ENCODE measurements at regions not wholly inside any gene's neighbourhood (a gene's known extent, or its start where the extent isn't known, plus 50 kb on each side); places are given as distances from the start of the nearest gene placed in this dataset.
"Not testable (repeated sequence)": the region's sequence is repeated elsewhere in the genome, so short reads cannot be mapped to it uniquely, and the experiment has no call there.

DNA sequence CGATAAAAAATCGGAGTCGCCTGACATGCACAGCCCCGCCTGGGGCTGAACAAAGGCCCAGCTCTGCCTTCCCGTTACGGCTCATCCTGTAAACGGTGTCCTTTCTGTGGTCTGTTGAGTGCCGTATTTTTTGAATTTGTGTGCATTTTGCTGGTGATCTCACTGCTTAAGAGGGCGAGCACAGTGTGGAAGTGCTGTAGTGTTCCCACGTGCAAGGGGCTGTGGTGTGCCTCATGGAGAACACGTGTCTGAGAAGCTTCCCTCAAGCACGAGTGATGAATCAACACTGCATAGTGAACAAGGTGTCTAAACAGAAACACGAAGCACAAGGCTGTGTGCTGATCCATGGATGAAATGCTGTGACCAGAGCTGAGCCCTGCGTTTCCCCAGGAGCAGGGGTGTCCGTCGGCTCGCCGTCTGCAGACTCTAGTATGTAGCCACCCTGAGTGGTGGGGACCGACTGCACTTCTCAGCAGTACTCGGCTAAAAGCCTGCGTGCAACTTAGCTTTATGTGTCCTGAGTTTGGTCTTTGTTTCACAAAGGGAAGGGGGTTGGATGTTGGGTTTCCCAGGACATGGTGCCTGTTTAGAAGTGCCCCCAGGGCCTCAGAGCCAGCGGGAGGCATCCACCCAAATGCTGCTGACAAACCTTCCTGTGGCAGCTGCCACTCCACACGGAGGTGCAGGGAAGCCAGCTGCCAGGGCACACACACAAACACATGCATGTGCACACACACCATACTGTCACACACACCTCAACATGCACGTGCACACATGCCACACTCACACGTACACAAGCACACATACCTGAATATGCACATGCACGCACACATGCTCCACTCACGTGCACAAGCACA lies 77.2 kb upstream of the IRX4 start:
- no peaks in the 10 kb centered on the region for H3K9me3 Mint-ChIP-seq
- no peaks in the 10 kb centered on the region for H3K36me3 Mint-ChIP-seq (ENCODE audit: low read depth)
- H3K27ac Mint-ChIP-seq, result no peak overlapping the region
- H3K4me1 Mint-ChIP-seq, result no peaks in the 10 kb centered on the region
- H3K27me3 Mint-ChIP-seq, result no peaks in the 10 kb centered on the region
- H3K4me3 Mint-ChIP-seq, result no peak overlapping the region
- intact Hi-C loops (cut with micrococcal nuclease), result no loop called here
- no peak for DNase-seq

DNA sequence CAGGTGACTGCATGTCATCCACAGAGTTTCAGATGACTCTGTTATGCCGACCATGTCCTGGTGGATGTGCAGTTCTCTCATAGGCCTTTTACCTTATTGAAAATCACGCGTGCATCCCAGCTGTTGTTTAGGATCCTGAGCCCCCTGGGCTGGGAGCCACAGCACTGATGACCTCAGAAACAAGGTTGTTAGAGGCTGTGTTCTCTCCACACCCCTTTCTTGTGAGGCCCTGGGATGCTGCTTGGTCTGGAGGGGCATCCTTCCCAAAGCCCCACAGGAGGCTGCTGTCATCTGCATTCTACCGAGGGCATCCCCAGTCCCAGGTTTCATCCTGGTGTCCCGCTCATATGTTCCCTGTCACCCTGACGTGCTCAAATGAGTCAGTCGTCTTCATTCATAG lies 76.5 kb upstream of the IRX4 start:
- H3K9me3 Mint-ChIP-seq, result no peaks in the 10 kb centered on the region
- H3K27me3 Mint-ChIP-seq, result no peaks in the 10 kb centered on the region
- intact Hi-C loops (cut with micrococcal nuclease), result no loop called here
- H3K4me1 Mint-ChIP-seq, result no peaks in the 10 kb centered on the region
- H3K27ac Mint-ChIP-seq, result no peak overlapping the region
- H3K4me3 Mint-ChIP-seq, result no peak overlapping the region
- H3K36me3 Mint-ChIP-seq (ENCODE audit: low read depth), result no peaks in the 10 kb centered on the region
- no peak for DNase-seq

DNA sequence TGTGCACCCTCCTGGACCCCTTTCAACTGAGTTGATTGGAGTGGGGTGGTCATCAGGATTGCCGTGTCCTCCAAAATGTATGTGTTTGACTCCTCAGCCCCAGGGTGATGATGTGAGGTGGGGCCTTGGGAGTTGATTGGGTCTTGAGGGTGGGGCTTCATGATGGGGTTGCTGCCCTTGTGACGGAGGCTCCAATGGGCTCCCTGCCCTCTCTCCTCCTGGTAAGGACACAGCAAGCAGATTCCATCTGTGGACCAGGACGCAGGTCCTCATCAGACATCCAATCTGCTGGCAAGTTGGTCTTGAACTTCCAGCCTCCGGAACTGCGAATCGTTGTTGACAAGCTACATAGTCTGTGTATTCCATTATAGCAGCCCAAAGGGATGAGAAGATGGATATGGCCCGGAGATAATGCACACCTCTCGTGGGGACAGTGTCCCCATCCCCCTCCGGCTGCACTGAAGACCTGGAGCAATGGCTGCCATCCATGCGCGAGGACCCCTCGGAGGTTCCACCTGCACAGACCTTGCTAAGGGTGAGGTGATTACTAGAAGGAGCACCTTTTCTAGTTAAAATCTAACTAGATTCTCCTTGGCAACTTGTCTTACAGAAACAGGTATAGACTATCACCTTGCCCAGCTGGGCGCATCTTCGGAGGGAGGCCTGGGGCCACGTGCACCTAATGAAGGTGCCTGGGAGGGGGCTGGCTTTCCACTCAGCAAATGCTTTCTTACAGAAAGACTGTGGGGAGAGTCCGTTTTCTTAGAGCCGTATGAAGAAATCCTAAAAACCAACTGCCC lies 75.7 kb upstream of the IRX4 start:
- H3K27me3 Mint-ChIP-seq, result peaks cover under 1% of the 10 kb centered on the region
- no peak overlapping the region for H3K4me3 Mint-ChIP-seq
- no peak overlapping the region for H3K27ac Mint-ChIP-seq
- H3K4me1 Mint-ChIP-seq, result no peaks in the 10 kb centered on the region
- no peaks in the 10 kb centered on the region for H3K9me3 Mint-ChIP-seq
- intact Hi-C loops (cut with micrococcal nuclease), result no loop called here
- DNase-seq, result no peak
- no peaks in the 10 kb centered on the region for H3K36me3 Mint-ChIP-seq (ENCODE audit: low read depth)

DNA sequence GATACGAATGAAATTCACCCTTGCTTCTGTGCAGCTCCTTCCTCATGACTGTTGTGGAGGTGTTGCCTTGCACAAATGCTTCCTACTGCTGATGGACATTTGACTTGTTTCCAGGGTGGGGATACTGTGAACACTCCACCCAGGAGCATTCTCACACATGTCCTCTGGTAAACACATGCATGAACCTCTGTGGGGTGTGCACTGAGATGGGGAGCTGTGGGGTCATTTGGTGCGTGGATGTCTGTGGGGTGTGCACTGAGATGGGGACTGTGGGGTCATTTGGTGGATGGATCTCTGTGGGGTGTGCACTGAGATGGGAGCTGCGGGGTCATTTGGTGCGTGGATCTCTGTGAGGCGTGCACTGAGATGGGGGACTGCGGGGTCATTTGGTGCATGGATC lies 72.9 kb upstream of the IRX4 start:
- H3K27me3 Mint-ChIP-seq, result peaks cover 2% of the 10 kb centered on the region
- H3K4me1 Mint-ChIP-seq, result no peaks in the 10 kb centered on the region
- intact Hi-C loops (cut with micrococcal nuclease), result no loop called here
- H3K4me3 Mint-ChIP-seq, result no peak overlapping the region
- H3K9me3 Mint-ChIP-seq, result no peaks in the 10 kb centered on the region
- H3K36me3 Mint-ChIP-seq (ENCODE audit: low read depth), result no peaks in the 10 kb centered on the region
- H3K27ac Mint-ChIP-seq, result no peak overlapping the region
- DNase-seq, result no peak

DNA sequence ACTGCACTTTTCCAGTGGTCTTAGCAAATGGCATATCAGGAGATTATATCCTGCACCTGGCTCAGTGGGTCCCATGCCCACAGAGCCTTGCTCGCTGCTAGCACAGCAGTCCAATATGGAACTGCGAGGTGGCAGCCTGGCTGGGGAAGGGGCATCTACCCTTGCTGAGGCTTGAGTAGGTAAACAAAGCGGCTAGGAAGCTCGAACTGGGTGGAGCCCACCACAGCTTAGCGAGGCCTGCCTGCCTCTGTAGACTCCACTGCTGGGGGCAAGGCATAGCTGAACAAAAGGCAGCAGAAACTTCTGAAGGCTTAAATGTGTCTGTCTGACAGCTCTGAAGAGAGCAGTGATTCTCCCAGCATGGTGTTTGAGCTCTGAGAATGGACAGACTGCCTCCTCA lies 71.0 kb upstream of the IRX4 start:
- H3K4me1 Mint-ChIP-seq; H3K4me3 Mint-ChIP-seq; H3K9me3 Mint-ChIP-seq; H3K36me3 Mint-ChIP-seq (ENCODE audit: low read depth); DNase-seq; H3K27me3 Mint-ChIP-seq; intact Hi-C loops (cut with micrococcal nuclease); H3K27ac Mint-ChIP-seq: not testable (repeated sequence)

DNA sequence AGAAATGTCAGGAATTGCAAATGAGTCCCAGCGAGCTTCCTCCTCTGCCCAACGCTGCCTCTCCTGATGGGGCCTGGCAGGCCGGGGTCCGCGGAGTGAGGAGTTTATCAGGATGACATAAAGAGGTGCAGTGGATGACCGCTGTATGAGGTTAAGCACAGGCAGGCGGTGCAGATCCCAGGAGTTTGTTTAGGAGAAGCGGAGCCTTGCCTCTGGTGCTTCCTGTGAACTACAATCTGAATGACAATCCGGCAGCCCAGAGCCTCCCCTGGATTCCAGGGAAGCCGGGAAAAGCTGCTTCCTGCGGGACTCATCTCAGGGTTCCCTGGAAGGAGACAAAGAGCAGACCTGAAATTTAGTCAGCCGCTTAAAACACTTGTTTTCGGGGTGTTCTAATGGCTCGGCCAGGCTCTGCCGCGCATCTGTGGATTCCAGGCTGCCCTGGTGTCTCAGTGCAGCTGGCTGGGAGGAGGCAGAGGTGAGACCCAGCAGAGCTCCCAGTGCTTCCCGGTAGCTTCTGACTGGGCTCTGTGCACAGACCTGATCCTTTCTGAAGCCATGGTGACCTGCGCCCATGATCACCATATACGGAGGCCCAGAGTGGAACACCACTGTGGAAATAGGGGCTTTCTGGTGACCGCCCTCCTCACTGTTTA lies 69.8 kb upstream of the IRX4 start:
- no peaks in the 10 kb centered on the region for H3K4me1 Mint-ChIP-seq
- intact Hi-C loops (cut with micrococcal nuclease), result no loop called here
- H3K9me3 Mint-ChIP-seq, result no peaks in the 10 kb centered on the region
- H3K27me3 Mint-ChIP-seq, result peaks cover 2% of the 10 kb centered on the region
- no peak overlapping the region for H3K27ac Mint-ChIP-seq
- DNase-seq, result no peak
- no peak overlapping the region for H3K4me3 Mint-ChIP-seq
- no peaks in the 10 kb centered on the region for H3K36me3 Mint-ChIP-seq (ENCODE audit: low read depth)

DNA sequence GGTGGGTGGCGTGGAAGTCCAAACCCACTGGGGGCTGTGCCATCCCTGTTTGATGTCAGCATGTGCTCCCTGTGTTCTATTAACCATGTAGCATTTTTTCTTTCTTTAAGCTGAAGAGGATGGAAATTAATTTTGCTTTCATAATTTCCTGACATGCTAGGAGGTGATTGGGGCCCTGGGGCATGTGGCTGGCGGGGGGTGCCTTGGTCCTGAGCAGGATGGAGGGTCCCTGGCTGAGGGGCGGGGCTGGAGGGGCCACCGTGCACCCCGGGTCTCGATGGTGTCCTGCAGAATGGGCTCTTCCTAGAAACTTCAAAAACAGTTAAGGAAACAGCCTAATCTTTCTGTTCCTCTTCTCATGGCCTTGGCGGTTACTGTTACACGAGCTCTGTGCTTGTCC lies 69.3 kb upstream of the IRX4 start:
- DNase-seq, result no peak
- H3K27ac Mint-ChIP-seq, result no peak overlapping the region

DNA sequence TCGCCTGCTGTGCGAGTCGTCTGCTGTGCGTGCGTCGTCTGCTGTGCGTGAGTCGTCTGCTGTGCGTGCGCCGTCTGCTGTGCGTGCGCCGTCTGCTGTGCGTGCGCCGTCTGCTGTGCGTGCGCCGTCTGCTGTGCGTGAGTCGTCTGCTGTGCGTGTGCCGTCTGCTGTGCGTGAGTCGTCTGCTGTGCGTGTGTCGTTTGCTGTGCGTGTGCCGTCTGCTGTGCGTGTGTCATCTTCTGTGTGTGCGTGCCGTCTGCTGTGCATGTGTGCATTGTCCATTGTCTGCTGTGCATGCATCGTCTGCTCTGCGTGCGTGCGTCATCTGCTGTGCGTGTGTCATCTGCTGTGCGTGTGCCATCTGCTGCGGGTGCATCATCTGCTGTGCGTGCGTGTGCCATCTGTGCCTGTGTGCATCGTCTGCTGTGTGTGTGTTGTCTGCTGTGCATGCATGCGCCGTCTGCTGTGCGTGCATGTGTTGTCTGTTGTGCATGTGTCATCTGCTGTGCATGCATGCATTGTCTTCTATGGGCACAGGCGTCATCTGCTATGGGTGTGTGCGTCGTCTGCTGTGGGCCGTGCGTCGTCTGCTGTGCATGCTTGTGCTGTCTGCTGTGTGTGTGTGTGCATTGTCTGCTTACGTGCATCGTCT lies 68.6 kb upstream of the IRX4 start:
- H3K4me3 Mint-ChIP-seq, result no peak overlapping the region
- no peaks in the 10 kb centered on the region for H3K9me3 Mint-ChIP-seq
- H3K4me1 Mint-ChIP-seq, result no peaks in the 10 kb centered on the region
- H3K27ac Mint-ChIP-seq, result no peak overlapping the region
- no peak for DNase-seq
- intact Hi-C loops (cut with micrococcal nuclease), result no loop called here
- peaks cover 5% of the 10 kb centered on the region for H3K27me3 Mint-ChIP-seq
- H3K36me3 Mint-ChIP-seq (ENCODE audit: low read depth), result no peaks in the 10 kb centered on the region

More for the DNA sequence above, 69.3 kb upstream of the IRX4 start:
- no peak overlapping the region for H3K4me3 Mint-ChIP-seq
- no peaks in the 10 kb centered on the region for H3K9me3 Mint-ChIP-seq
- intact Hi-C loops (cut with micrococcal nuclease), result no loop called here
- peaks cover 3% of the 10 kb centered on the region for H3K27me3 Mint-ChIP-seq
- H3K4me1 Mint-ChIP-seq, result no peaks in the 10 kb centered on the region
- H3K36me3 Mint-ChIP-seq (ENCODE audit: low read depth), result no peaks in the 10 kb centered on the region

DNA sequence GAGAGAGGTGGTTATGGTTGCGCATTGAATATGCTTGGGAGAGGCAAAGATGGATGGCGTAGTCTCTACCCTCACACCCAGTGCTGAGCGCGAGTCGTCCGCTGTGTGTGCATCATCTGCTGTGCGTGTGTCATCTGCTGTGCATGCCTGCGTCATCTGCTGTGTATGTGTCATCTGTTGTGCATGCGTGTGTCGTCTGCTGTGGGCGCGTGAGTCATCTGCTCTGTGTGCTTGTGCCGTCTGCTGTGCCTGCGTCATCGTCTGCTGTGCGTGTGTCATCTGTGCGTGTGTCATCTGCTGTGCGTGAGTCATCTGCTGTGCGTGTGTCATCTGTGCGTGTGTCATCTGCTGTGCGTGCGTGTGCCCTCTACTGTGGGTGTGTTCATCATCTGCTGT lies 68.0 kb upstream of the IRX4 start:
- no peak overlapping the region for H3K4me3 Mint-ChIP-seq
- no peaks in the 10 kb centered on the region for H3K36me3 Mint-ChIP-seq (ENCODE audit: low read depth)
- H3K9me3 Mint-ChIP-seq, result no peaks in the 10 kb centered on the region
- DNase-seq, result no peak
- H3K4me1 Mint-ChIP-seq, result no peaks in the 10 kb centered on the region
- peaks cover 5% of the 10 kb centered on the region for H3K27me3 Mint-ChIP-seq
- H3K27ac Mint-ChIP-seq, result no peak overlapping the region
- intact Hi-C loops (cut with micrococcal nuclease), result no loop called here

DNA sequence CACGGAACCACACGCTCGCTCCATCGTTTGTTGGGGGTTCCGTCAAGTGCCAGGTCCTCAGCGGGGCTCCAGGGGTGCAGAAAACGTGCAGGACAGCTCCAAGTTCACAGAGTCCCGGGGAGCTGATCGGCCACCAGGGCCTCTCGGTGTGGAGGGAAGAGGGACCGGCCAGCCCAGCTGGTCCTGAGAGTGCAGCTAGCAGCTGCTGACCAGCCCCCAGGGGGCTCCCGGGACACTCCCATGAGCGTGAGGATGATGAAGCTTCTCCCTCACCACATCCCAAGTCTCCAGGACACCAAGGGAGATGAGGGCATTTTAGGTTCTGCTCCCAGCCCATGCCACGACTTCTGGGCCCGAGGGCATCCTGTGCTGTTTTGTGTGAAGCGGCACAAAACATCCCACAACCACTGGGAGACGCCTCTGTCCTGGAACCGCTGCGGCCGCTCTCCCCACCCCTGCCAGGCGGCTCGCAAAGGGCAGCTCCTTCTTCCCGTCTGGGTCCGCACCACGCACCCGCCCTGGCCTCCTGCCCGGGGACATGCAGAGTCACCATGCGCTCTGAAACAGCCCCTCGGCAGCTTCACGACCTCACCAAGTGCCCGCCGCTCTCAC lies 67.5 kb upstream of the IRX4 start:
- Mint-ChIP-seq H3K36me3 (ENCODE audit: low read depth) (no peaks in the 10 kb centered on the region), H3K4me1 (no peaks in the 10 kb centered on the region), H3K9me3 (no peaks in the 10 kb centered on the region), H3K27ac (no peak overlapping the region), H3K4me3 (no peak overlapping the region), H3K27me3 (peaks cover 5% of the 10 kb centered on the region)
- no peak for DNase-seq
- intact Hi-C loops (cut with micrococcal nuclease), result no loop called here

DNA sequence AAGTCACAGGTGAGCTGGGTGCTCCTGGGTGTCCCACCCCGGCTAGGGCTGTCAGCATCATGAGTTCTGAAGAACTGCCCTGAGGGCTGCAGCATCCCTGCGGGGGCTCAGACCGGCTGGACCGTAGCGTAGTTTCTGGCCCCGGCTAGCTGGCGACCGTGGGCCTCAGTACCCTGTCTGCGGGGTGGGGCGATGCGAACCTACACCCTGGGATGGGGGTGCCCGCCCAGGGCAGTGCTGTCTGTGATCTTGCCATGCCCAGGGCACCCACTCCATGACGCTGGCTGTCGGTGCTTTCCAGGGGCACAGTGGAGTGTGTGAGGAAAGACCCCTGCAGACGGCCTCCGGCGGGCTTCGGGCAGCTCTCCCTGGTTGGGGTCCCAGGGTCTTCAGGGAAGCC lies 66.5 kb upstream of the IRX4 start:
- Mint-ChIP-seq H3K4me1 (no peaks in the 10 kb centered on the region), H3K36me3 (ENCODE audit: low read depth) (no peaks in the 10 kb centered on the region)

DNA sequence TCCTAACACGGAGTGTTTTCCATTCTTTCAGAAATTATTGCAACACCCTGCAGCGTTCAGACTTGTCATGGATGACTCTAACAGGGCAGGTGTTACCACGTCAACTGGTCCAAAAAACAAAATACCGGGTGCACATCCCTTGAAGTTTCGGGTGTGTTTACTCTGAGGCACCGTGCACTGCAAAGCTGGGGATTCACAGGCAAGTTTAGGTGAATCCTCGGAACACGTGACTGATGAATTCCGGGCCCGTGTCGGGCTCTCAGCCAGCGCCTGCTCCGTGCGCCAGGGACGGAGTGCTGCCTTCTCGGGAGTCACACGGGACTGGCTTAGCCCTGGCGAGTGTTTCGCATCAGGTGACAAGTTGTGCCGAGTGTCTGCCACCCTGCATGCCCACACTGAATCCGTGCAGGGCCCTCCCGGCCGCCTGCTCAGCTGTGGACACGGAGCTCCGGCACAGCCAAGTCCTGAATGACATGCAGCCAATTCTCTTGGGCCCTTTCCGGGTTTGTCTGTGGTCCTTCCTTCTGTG lies 66.0 kb upstream of the IRX4 start:
- no peak for DNase-seq
- Mint-ChIP-seq H3K36me3 (ENCODE audit: low read depth) (no peaks in the 10 kb centered on the region), H3K4me3 (no peak overlapping the region), H3K9me3 (no peaks in the 10 kb centered on the region), H3K4me1 (no peaks in the 10 kb centered on the region), H3K27me3 (peaks cover 7% of the 10 kb centered on the region), H3K27ac (no peak overlapping the region)
- intact Hi-C loops (cut with micrococcal nuclease), result no loop called here

More for the DNA sequence above, 66.5 kb upstream of the IRX4 start:
- peaks cover 5% of the 10 kb centered on the region for H3K27me3 Mint-ChIP-seq
- DNase-seq, result no peak
- intact Hi-C loops (cut with micrococcal nuclease), result no loop called here
- no peak overlapping the region for H3K4me3 Mint-ChIP-seq
- H3K27ac Mint-ChIP-seq, result no peak overlapping the region
- H3K9me3 Mint-ChIP-seq, result no peaks in the 10 kb centered on the region

DNA sequence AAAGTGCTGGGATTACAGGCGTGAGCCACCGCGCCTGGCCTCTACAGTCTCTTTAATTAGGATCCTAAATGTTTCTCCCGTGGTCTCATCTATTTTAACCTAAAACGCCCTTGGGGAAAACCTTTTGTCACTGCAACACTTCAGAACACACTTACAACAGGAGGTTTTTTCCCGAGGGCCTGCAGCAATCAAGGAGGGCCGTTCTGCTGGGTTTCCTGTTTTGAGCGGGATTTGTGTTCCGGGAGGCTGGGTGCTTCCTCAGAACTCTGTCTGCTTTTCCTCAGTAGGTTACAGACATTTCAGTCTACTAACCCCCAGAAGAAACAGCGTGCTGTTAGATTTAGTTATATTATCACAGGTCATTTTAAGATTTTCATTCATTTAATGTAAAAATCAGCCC lies 65.4 kb upstream of the IRX4 start:
- no peak for DNase-seq
- Mint-ChIP-seq H3K27ac (no peak overlapping the region), H3K27me3 (peaks cover 5% of the 10 kb centered on the region), H3K4me1 (no peaks in the 10 kb centered on the region), H3K9me3 (no peaks in the 10 kb centered on the region), H3K36me3 (ENCODE audit: low read depth) (no peaks in the 10 kb centered on the region), H3K4me3 (no peak overlapping the region)
- intact Hi-C loops (cut with micrococcal nuclease), result no loop called here

All from activated CD4-positive, alpha-beta T cell treated with anti-CD3 and anti-CD28 coated beads, Interleukin-2, amount 10 ng/mL, durations not matched to agents 24 days and 14 days (primary cell).